Colonic mucosa (tissue), 4 donors: ENCODE measurements at regions not wholly inside any gene's neighbourhood (a gene's known extent, or its start where the extent isn't known, plus 50 kb on each side); places are given as distances from the start of the nearest gene placed in this dataset.

Source experiments
- DNase-seq: peaks from one replicate; pipeline ENCODE4 v3.0.0-alpha.2; 2020
- H3K27ac ChIP-seq: fragments of 200-600 bp; one replicate; pipeline ENCODE4 v1.8.0; 2021
- H3K27me3 ChIP-seq: fragments of 200-600 bp; one replicate; pipeline ENCODE4 v1.8.0; 2021
- H3K36me3 ChIP-seq: fragments of 200-600 bp; one replicate; pipeline ENCODE4 v1.8.0; 2021
- H3K4me1 ChIP-seq: fragments of 200-600 bp; one replicate; pipeline ENCODE4 v1.8.0; 2021; ENCODE audit warnings: mild to moderate bottlenecking
- H3K4me3 ChIP-seq: fragments of 200-600 bp; one replicate; pipeline ENCODE4 v1.8.0; 2021
- H3K9ac ChIP-seq, 2 donors: one replicate each; pipeline ENCODE4 v1.7.0; 2013; ENCODE audit warnings: control low read depth in 2 of 2, low read depth in 2 of 2, low read length in 2 of 2
- H3K9me3 ChIP-seq: fragments of 200-600 bp; one replicate; pipeline ENCODE4 v1.8.0; 2021
- intact Hi-C: fragments of 100-400 bp; cut with DNase I; formaldehyde crosslinking; loops from one replicate; pipeline ENCODE4 v1.14.1; 2022
- TF ChIP-seq, protein P1 (sequence below): fragments of 200-600 bp; IDR thresholded peaks from one replicate; pipeline ENCODE4 v1.8.0; 2022; ENCODE audit warnings: antibody characterized with exemption, mild to moderate bottlenecking
- donor health status: healthy.
- donor health status: DM: no; HTN: no; CAD: no.
- donor health status: DM: no; HTN: no; CAD: no.

DNA sequence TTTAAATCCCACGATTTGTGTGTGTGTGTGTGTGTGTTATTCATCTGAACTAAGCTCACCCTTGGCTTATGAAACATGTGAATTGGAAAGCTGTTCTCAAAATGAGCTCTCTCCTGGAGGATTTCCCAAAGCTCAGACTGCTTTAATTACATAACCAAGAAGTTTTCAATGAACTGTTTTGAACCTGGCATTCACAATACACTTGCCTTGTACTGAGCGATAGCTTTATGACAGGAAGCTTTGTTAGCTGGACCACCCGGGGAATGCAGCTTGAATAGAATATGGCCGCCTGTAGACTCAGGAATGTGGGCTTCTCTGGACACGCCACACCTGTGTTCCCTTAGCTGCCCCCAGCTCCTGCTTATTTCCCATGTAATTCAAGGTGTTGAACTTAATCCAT lies 71.4 kb upstream of the PREP start:
- Histone ChIP-seq H3K9ac (no peak overlapping the region), H3K4me1 (no peaks in the 10 kb centered on the region), H3K9me3 (no peaks in the 10 kb centered on the region), H3K36me3 (no peaks in the 10 kb centered on the region), H3K27ac (no peak overlapping the region), H3K4me3 (no peak overlapping the region), H3K27me3 (no peaks in the 10 kb centered on the region)
- TF ChIP-seq, protein P1, sequence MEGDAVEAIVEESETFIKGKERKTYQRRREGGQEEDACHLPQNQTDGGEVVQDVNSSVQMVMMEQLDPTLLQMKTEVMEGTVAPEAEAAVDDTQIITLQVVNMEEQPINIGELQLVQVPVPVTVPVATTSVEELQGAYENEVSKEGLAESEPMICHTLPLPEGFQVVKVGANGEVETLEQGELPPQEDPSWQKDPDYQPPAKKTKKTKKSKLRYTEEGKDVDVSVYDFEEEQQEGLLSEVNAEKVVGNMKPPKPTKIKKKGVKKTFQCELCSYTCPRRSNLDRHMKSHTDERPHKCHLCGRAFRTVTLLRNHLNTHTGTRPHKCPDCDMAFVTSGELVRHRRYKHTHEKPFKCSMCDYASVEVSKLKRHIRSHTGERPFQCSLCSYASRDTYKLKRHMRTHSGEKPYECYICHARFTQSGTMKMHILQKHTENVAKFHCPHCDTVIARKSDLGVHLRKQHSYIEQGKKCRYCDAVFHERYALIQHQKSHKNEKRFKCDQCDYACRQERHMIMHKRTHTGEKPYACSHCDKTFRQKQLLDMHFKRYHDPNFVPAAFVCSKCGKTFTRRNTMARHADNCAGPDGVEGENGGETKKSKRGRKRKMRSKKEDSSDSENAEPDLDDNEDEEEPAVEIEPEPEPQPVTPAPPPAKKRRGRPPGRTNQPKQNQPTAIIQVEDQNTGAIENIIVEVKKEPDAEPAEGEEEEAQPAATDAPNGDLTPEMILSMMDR = no peak
- intact Hi-C loops = no loop called here
- no peak for DNase-seq

GRCh38 chr6:105469946-105470345 lies 67.1 kb upstream of the PREP start:
- Histone ChIP-seq H3K27ac (no peak overlapping the region), H3K4me3 (no peak overlapping the region), H3K27me3 (no peaks in the 10 kb centered on the region), H3K9ac (no peak overlapping the region), H3K4me1 (no peaks in the 10 kb centered on the region), H3K9me3 (no peaks in the 10 kb centered on the region), H3K36me3 (no peaks in the 10 kb centered on the region)
- TF ChIP-seq, protein P1 = no peak
- DNase-seq = no peak
- intact Hi-C loops = no loop called here

- H3K4me1 ChIP-seq = no peaks in the 10 kb centered on the region
- no peaks in the 10 kb centered on the region for H3K9me3 ChIP-seq
- no peaks in the 10 kb centered on the region for H3K27me3 ChIP-seq
- intact Hi-C loops = no loop called here
- H3K36me3 ChIP-seq = no peaks in the 10 kb centered on the region
- TF ChIP-seq, protein P1 = no peak
- H3K9ac ChIP-seq = no peak overlapping the region
- DNase-seq = no peak
- no peak overlapping the region for H3K4me3 ChIP-seq
- no peak overlapping the region for H3K27ac ChIP-seq
Observed at GRCh38 chr6:105468850-105469249, 66.0 kb upstream of the PREP start.

- DNase-seq = no peak
- Histone ChIP-seq H3K4me3 (no peak overlapping the region), H3K36me3 (no peaks in the 10 kb centered on the region), H3K27ac (no peak overlapping the region), H3K27me3 (no peaks in the 10 kb centered on the region), H3K4me1 (no peaks in the 10 kb centered on the region), H3K9ac (no peak overlapping the region), H3K9me3 (no peaks in the 10 kb centered on the region)
- TF ChIP-seq, protein P1 = no peak
- intact Hi-C loops = no loop called here
Observed at GRCh38 chr6:105460860-105461259, 58.0 kb upstream of the PREP start.

- TF ChIP-seq, protein P1 = no peak
- H3K27ac ChIP-seq = no peak overlapping the region
- H3K9ac ChIP-seq = no peak overlapping the region
- intact Hi-C loops = no loop called here
- no peaks in the 10 kb centered on the region for H3K27me3 ChIP-seq
- H3K36me3 ChIP-seq = no peaks in the 10 kb centered on the region
- H3K9me3 ChIP-seq = no peaks in the 10 kb centered on the region
- H3K4me1 ChIP-seq = no peaks in the 10 kb centered on the region
- no peak for DNase-seq
- H3K4me3 ChIP-seq = no peak overlapping the region
Observed at GRCh38 chr6:105459864-105460263, 57.0 kb upstream of the PREP start.

DNA sequence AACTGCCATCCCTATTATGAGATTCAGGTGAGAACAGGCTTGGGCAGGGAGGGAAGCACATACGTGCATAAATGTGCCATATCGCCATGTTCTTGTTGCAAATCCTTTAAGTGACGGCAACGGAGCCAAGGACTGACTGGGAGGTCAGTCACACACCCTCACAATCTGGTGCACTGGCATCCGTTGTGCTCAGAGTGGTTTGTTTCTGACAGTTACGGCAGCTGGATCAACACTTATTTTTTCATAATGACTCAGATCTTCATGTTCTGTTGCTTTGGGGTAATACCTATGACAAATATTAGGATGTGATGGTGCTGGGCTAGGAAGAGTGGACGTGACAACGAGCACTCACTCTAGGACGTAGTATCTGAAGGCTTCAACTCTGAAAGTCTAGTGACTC lies 56.2 kb upstream of the PREP start:
- TF ChIP-seq, protein P1 = no peak
- Histone ChIP-seq H3K36me3 (no peaks in the 10 kb centered on the region), H3K27me3 (no peaks in the 10 kb centered on the region), H3K9ac (no peak overlapping the region), H3K4me1 (no peaks in the 10 kb centered on the region), H3K27ac (no peak overlapping the region), H3K4me3 (no peak overlapping the region), H3K9me3 (no peaks in the 10 kb centered on the region)
- intact Hi-C loops = no loop called here
- no peak for DNase-seq
